Occipital lobe (tissue), 2 donors: ENCODE measurements at regions not wholly inside any gene's neighbourhood (a gene's known extent, or its start where the extent isn't known, plus 50 kb on each side); places are given as distances from the start of the nearest gene placed in this dataset. TPM values are rescaled to one million over a fixed set of nuclear protein-coding genes. Genes with fewer than 3 reads are reported as not detected.

Experiments
- DNase-seq: peaks from one replicate; lab custom pipeline; 2025; lab: John Stamatoyannopoulos, UW
- small RNA-seq: library from RNA; depleted of rRNA; stranded (forward); fragments of <200 nt; gene quantifications from one replicate; pipeline ENCODE3, GENCODE V24; 2014

GRCh38 chr9:107548298-107549142 lies 59.0 kb upstream of the KLF4 start:
- DNase-seq, result no peak

GRCh38 chr9:107547772-107548297 lies 58.3 kb upstream of the KLF4 start:
- no peak for DNase-seq

- DNase-seq, result no peak
Observed at GRCh38 chr9:107547303-107547702, 57.7 kb upstream of the KLF4 start.

- DNase-seq, result no peak
Observed at GRCh38 chr9:107546859-107547258, 57.3 kb upstream of the KLF4 start.

GRCh38 chr9:107545036-107545435 lies 55.5 kb upstream of the KLF4 start:
- no peak for DNase-seq

GRCh38 chr9:107542411-107543157 lies 53.0 kb upstream of the KLF4 start:
- DNase-seq, result no peak

- no peak for DNase-seq
Observed at GRCh38 chr9:107541523-107541922, 52.0 kb upstream of the KLF4 start.

- DNase-seq, result no peak
Observed at GRCh38 chr9:107540164-107540561, 50.6 kb upstream of the KLF4 start.

GRCh38 chr9:107539427-107540163 lies 50.0 kb upstream of the KLF4 start:
- no peak for DNase-seq

Small RNA genes lying in the stretch of these regions (small RNA-seq; reads per million reads assigned to genes)
- gene RN7SL659P, result not detected
- gene RNA5SP293, result not detected
- not detected for gene RNU6-1064P
- not detected for gene RNU6-996P
